H54 (cell line): ENCODE measurements at regions not wholly inside any gene's neighbourhood (a gene's known extent, or its start where the extent isn't known, plus 50 kb on each side); places are given as distances from the start of the nearest gene placed in this dataset.

Experiments used
- DNase-seq: peaks from one replicate; pipeline ENCODE4 v3.0.0; 2011; ENCODE audit warnings: low spot score, mixed read lengths; ENCODE audit not compliant: insufficient read length
- FAIRE-seq: peaks from 3 replicates; lab custom pipeline; 2011; peaks lifted over from hg19 to GRCh38; lab: Jason Lieb, UNC
- POLR2A ChIP-seq: IDR thresholded peaks from 2 replicates; pipeline ENCODE4 v1.6.1; 2011; ENCODE audit warnings: low read depth, mild to moderate bottlenecking, low read length

DNA sequence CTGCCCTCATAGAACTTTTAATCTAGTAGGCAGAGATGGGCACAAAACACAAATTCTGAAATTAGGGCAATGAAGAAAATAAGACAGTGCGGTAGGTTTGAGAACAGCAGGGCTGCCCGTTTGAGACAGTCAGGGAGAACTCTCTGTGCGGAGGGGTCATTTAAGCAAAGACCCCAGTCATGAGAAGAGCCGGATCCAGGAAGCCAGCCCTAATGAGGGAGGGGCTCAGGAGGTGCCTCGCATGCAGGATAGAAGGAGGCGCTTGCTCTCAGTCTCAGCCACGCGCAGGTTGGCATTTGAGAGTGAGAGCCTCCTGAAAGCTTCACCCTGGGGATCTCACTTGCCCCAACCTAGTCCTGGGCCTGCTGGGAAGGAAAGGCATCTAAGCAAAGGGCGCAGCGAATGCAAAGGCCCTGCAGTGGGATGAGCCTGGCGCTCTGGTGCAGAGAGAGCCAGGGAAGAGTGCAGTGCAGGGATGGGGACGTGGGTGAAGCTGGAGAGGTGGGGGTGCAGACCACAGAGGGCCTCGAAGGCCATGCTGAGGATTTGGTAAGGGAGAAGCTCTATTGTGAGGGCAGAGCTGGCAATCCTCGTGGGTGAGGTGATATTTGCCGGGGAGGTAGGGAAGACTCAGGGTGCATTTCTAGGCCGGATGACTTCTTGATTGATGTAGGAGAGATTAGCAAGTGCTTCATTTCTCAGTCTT is 130.0 kb upstream of the PTPN1 start:
- no peak for TF ChIP-seq POLR2A
- FAIRE-seq (no peak), DNase-seq (no peak)

DNA sequence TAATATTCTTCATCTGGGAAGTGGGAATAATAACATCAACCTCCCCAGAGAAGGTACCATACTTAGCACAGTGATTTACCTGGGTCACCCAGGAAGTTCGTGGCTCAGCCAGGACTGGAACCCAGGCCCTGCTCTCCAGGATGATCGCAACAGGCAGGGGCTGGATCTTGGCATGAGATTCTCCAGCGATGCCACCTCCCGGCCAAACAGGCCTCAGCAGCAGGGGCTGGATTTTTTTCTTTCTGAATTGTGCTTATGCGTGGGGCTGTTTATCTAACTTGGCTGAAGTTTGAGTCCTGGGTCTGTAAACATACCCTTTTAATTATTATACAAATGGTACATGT is 129.5 kb upstream of the PTPN1 start:
- DNase-seq, result no peak
- no peak for TF ChIP-seq POLR2A
- FAIRE-seq, result no peak

DNA sequence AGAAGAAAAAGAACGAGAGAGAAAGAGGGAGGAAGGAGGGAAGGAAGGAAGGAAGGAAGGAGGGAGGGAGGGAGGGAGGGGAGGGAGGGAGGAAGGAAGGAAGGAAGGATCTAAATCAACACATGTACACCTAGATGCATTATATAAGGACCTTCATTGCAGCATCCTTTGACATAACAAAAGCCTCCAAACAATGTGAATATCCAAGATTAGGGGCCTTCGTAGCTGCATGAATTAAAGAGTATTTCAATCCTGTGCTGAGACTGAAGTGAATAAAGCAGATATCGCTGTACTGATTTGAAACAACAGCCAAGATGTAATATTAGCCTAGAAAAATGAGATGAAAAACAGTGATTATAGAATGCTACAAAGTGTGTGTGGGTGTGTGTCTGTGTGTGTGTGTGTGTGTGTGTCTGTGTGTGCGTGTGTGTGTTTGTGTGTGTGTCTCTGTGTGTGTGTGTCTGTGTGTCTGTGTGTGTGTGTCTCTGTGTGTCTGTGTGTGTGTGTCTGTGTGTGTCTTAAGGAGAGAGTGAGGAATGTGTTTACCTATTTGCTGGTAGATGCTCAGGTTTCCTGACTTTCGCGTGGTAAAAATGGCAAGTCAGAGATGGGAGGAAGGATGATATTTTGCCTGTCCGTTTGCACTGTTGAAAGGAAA is 129.0 kb upstream of the PTPN1 start:
- no peak for FAIRE-seq

DNA sequence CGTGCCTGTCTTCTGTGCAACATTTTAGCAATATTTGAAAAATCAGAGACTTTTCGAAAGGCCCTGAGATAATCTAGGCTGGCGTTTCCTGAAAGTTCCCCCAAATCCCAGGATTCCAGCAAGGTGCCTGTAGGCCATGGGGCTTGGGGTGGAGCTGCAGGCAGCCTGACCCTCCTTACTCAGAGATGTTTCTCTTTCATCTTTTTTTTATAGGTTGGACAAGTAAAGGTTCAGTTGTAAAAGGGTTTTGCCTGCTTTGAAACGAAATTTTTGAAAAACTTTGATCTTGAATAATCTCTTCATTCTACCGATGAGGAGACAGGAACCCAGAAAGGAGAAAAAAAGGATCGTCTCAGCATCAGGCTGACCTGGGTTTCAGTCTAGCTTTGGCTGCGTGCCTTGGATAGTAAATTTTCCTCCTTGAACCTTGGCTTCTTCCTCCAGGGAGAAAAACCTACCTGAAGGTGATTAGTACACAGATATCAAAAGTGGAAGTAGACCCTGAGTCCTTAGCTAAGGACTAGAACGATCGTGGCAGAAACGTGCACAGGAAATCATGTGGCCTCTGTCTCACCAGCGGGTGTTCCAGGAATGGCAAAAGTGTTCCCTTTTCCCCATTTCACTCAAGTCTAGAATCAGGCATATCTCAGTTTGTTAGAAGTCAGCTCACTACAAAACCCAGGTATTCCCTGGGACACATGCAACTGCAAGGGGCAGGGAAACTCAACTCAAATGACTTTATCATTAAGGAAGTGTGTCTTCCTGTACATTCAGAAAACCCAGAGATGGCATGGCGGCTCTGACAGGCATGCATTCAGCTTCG is 128.2 kb upstream of the PTPN1 start:
- no peak for TF ChIP-seq POLR2A
- DNase-seq (no peak), FAIRE-seq (no peak)

More for the DNA sequence above, 129.0 kb upstream of the PTPN1 start:
- TF ChIP-seq POLR2A, result no peak
- no peak for DNase-seq

DNA sequence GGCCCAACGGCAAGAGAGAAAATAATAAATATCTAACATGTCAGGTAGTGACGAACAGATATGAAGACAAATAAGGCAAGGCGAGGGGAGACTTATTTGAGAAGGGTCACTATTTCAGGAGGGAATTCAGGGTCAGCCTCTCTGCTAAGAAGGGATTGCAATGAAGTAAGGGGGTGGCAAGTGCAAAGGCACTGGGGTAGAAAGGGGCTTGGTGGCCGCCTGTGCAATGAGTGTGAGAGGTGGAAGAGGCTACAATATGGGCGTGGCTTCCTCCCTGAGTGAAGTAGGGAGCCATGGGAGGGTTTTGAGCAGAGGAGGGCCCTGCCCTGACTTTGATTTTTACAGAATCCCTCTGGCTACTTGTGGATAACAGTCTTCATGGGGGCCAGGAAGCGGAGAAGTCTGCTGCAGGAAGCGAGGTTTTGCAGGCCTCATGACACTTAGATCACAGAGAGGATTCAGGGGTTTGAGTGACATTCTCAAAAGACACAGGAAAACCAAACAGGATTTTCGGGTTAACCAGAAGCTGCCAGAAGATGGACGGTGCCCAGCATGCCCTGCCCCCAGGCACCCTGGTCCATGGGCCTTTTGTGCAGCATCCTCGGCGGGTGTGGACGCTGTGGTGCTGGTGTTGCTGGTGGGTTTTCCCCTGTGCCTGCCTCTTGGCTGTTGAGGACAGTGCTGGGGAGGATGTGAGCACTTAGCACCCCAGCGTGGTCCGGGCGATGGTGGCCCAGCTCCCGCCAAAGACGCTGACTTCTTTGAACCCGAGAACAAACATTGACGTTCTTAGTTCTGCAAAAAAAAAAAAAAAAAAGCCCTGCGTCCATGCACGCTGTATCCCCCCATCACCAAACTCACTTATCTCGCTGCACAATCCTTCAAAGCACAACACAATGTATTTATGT is 124.2 kb upstream of the PTPN1 start:
- DNase-seq (no peak), FAIRE-seq (no peak)
- no peak for TF ChIP-seq POLR2A

DNA sequence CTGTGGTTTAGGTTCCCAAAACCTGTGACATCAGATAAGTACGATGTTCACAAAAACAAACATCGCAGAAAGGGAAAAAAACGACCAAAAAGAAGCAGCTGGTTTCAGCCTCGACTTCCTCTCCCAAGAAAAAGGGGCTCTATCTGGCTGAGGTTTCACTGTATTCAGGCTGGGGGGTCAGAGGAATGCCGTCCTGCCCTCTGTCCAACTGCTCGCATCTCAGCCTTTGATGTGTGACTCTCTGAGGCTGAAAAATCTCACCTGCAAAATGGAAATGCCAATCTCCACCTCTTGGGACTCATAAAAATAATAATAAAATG is 123.6 kb upstream of the PTPN1 start:
- FAIRE-seq (no peak), DNase-seq (no peak)
- no peak for TF ChIP-seq POLR2A

DNA sequence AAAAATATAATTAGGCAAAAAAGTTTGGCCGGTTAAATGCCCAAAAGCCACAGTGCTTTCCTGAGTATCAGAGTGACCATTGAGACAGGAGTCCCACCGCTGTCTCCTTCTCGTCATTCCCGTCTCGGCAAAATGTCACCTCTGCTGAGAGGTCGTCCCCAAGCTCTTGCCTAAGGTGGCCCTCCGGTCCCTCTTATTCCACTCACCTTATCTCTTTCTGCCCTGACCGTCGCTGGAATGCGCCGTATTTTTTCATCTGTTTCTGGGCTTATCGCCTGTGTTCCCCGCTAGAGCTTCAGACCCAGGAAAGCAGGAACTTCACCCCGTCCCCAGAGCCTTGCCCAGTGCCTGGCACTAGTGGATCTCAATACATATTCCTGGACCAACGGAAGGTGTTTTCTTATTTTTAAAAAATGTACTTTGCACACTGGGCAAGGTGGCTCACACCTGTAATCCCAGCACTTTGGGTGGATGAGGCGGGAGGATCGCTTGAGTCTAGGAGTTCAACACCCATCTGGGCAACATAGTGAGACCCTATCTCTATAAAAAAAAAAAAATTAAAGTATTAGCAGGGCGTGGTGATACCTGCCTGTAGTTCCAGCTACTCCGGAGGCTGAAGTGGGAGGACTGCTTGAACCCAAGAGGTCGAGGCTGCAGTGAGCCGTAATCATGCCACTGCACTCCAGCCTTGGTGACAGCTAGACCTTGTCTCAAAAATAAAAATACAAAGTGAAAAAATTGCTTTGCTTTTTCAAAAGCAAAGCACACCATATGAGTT is 122.8 kb upstream of the PTPN1 start:
- TF ChIP-seq POLR2A, result no peak
- FAIRE-seq (no peak), DNase-seq (no peak)

DNA sequence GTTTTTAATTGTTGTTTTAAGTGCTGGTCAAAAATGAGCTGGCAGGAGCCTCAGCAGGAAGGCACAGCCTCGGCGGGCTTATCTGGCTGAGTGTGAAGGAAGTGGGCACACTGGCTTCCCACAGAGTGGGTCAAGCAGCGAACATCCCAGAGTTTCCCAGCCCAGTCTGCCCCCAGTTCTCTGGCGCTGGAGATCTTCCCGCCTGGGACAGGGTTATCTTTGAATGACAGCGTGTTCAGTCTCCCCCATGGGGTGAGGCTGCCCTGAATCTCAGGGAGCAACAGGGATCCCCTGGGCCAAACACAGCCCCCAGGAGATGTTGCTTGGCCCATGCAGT is 122.2 kb upstream of the PTPN1 start:
- DNase-seq (peak; percentile 40), FAIRE-seq (no peak)

DNA sequence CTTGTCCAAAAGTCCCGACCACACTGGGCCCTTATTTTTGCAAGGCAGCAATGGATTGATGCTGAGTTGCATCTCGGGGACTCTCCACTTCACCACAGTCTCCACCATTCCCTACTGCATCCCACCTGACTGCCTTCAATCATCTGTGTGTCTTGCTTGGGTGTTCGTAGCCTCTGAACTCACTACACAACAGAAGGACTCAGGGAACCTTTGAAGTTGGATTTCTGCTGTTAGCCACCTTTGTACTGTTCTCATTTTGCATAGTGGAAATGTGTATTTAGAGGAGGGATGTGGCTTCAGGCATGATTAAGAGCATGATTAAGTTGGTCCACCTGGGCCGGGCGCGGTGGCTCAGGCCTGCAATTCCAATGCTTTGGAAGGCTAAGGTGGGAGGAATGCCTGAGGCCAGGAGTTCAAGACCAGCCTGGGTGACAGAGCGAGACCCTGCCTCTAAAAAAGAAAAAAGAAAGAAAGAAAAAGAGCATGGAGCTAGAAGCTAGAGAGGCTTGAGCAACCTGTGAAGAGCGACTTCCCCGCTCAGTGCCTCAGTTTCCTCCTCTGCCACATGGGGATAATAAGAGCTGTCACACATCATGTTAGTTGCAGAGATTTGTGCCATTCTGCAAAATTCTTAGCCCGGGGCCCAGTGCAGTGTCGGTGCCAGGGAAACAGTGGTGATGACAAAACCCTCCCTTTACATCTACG is 121.3 kb upstream of the PTPN1 start:
- no peak for TF ChIP-seq POLR2A
- DNase-seq, result no peak
- FAIRE-seq, result no peak

More for the DNA sequence above, 122.2 kb upstream of the PTPN1 start:
- no peak for TF ChIP-seq POLR2A

DNA sequence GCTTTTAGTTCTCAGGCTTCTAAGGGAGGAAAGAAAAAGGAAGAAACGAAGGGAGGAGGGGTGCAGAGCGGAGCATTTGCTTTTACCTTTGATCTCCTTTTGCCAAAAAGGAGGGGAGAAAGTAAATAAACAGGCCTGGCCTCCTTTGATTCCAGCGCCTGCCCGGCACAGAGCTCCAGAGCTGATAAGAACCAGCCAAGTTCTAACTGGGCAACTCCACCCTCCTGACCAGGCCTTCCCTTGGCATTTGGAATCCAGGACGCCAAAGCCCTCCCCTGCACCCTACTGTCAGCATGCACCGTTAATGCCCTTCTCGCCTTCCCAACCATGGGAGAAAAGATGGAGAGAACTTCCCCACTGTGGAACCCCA is 120.8 kb upstream of the PTPN1 start:
- no peak for FAIRE-seq
- TF ChIP-seq POLR2A, result no peak
- DNase-seq, result no peak

DNA sequence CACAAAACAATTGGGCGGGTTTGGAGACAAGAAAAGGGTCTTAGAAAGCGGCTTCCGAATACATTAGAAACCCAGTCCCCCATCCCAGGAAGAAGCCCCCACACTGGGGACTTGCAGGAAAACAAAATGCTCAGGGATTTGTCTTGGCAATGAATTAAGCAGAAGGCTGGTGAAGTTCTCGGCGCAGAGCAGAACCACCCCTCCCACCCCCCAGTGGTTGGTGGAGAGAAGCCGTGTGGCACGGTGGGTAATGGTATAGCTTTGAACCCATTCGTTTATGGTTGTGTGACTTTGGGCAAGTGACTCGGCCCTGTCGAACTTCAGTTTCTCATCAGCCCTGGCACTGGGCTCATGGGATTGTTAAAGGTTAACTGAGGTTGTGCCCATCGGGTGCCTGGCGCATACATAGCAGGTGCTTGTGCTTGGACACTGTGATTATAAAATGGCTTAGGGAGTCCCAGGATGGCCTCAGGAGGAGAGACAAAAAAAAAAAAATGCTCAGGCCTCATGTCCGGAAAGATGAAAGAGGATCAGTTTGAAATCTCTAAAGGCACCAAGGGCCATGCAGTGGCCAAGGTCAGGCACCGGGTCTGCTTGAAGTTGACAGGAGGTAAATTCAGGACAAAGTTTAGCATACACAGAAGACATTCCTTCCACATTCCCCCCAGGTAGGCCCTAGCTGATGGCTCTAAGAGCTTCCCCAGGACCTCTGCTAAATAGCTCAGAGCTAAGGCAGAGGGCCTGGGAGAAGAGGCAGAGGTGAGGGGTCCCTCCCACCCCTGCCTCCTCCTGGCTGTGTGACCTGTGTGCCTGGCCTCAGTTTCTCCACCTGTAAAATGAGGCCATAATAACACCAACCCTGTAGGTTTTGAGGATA is 120.1 kb upstream of the PTPN1 start:
- FAIRE-seq, result no peak
- TF ChIP-seq POLR2A, result no peak

More for the DNA sequence above, 120.1 kb upstream of the PTPN1 start:
- DNase-seq, result no peak
